ENCODE measurements at regions not wholly inside any gene's neighbourhood (a gene's known extent, or its start where the extent isn't known, plus 50 kb on each side); places are given as distances from the start of the nearest gene placed in this dataset.

DNA sequence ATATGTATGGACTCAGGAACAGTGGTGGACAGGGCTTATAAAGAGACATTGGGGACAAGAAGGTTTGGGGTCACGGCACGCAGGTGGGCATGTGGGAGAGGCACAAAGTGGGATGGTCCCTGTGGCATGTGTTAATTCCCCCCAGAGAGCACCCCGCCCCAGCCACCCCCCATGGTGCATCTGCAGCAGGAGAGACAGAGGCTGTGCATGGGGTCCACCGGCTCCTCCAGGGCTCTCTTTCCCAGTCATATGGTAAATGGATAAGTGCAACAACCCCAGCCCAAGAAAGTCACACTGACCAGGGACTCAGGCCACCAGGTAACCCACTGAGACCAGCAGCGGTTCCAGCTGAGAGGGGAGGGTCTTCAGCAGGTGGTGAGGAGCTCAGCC, 242.1 kb downstream of the BCL11B start:
- Mint-ChIP-seq H3K9me3 (peaks cover 28% of the 10 kb centered on the region), H3K27me3 (ENCODE audit: low read depth) (no peaks in the 10 kb centered on the region), H3K27ac (no peak overlapping the region), H3K4me3 (no peak overlapping the region), H3K4me1 (peaks cover 5% of the 10 kb centered on the region), H3K36me3 (peaks cover 3% of the 10 kb centered on the region; the same call in 1 of the 2 replicates)
- ATAC-seq (no peak), DNase-seq (ENCODE audit: low spot score) (no peak)
- POLR2A ChIA-PET = no interaction called here
- TF ChIP-seq, protein P1, sequence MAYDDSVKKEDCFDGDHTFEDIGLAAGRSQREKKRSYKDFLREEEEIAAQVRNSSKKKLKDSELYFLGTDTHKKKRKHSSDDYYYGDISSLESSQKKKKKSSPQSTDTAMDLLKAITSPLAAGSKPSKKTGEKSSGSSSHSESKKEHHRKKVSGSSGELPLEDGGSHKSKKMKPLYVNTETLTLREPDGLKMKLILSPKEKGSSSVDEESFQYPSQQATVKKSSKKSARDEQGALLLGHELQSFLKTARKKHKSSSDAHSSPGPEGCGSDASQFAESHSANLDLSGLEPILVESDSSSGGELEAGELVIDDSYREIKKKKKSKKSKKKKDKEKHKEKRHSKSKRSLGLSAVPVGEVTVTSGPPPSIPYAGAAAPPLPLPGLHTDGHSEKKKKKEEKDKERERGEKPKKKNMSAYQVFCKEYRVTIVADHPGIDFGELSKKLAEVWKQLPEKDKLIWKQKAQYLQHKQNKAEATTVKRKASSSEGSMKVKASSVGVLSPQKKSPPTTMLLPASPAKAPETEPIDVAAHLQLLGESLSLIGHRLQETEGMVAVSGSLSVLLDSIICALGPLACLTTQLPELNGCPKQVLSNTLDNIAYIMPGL (CRISPR knock-in tag; IDR thresholded peaks at IDR 0.05) = no peak
- TF ChIP-seq E2F4 (CRISPR knock-in tag; IDR thresholded peaks at IDR 0.05; ENCODE audit: borderline replicate concordance, low read depth) = no peak
- TF ChIP-seq SMAD3 (CRISPR knock-in tag; IDR thresholded peaks at IDR 0.05; ENCODE audit: borderline replicate concordance) = no peak
- no peak for TF ChIP-seq CREB1 (CRISPR knock-in tag; IDR thresholded peaks at IDR 0.05)
- TF ChIP-seq MAX (CRISPR knock-in tag; IDR thresholded peaks at IDR 0.05) = no peak
- TF ChIP-seq, protein P2, sequence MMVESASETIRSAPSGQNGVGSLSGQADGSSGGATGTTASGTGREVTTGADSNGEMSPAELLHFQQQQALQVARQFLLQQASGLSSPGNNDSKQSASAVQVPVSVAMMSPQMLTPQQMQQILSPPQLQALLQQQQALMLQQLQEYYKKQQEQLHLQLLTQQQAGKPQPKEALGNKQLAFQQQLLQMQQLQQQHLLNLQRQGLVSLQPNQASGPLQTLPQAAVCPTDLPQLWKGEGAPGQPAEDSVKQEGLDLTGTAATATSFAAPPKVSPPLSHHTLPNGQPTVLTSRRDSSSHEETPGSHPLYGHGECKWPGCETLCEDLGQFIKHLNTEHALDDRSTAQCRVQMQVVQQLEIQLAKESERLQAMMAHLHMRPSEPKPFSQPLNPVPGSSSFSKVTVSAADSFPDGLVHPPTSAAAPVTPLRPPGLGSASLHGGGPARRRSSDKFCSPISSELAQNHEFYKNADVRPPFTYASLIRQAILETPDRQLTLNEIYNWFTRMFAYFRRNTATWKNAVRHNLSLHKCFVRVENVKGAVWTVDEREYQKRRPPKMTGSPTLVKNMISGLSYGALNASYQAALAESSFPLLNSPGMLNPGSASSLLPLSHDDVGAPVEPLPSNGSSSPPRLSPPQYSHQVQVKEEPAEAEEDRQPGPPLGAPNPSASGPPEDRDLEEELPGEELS (CRISPR knock-in tag; IDR thresholded peaks at IDR 0.05) = no peak
- no peak for TF ChIP-seq ATF6 (CRISPR knock-in tag; IDR thresholded peaks at IDR 0.05)
- no peak for TF ChIP-seq RORB (CRISPR knock-in tag; IDR thresholded peaks at IDR 0.05)
- no peak for TF ChIP-seq ZNF416 (CRISPR knock-in tag; IDR thresholded peaks at IDR 0.05)
- TF ChIP-seq, protein P3, sequence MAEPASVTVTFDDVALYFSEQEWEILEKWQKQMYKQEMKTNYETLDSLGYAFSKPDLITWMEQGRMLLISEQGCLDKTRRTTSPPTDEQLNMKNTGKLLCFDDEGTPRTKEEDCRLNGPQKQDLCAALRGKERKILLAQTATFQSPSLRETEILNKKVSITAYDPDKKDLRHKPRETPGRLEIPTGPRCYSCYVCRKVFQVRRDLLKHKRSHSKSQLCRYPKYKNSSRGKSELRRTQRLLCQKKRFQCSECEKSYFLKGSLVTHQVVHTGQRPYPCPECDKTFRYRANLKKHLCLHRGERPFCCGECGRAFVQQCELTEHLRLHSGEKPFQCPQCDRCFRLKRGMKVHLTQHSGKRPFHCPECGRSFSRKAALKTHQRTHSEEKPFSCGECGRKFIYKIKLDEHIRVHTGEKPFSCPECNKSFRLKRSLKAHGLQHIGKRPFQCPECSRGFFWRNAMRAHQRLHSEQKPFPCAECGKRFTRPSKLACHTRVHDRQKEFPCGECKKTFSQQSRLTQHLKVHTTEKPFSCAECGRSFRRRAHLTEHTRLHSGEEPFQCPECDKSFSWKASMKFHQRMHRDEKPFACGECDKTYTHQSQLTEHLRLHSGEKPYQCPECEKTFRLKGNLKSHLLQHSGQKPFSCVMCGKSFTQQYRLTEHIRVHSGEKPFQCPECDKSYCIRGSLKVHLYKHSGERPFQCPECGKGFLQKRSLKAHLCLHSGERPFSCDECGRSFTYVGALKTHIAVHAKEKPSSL (CRISPR knock-in tag; conservative IDR thresholded peaks at IDR 0.05) = no peak
- no peak for TF ChIP-seq ZNF219 (CRISPR knock-in tag; IDR thresholded peaks at IDR 0.05; ENCODE audit: borderline replicate concordance)
- TF ChIP-seq E2F5 (CRISPR knock-in tag; IDR thresholded peaks at IDR 0.05) = no peak
- CTCF ChIA-PET = interaction anchor here (1.1 kb wide), 1 partner anchor 61 kb away, joined by 3 read pairs; no protein-coding TSS in a partner anchor

DNA sequence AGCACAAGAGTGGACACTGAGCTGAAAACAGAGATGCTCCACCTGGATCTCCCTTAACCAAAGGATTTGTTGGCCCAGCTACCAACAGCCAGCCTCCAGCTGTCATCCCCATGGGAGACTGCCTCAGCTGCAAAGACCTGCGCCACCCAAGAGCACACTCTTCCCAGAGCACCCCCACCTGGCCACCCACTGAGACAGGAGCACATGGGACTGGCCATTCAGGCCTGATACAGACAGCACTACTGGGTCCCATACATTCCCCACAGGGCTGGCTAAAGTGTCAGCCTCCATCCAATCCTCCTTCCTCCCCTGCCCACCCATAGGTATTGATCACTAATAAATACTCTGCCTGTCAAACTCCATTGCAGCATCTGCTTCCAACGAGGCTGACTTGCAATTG, 241.5 kb downstream of the BCL11B start:
- Mint-ChIP-seq H3K27me3 (ENCODE audit: low read depth) (no peaks in the 10 kb centered on the region), H3K4me3 (no peak overlapping the region), H3K9me3 (peaks cover 28% of the 10 kb centered on the region), H3K36me3 (peaks cover 3% of the 10 kb centered on the region; the same call in 1 of the 2 replicates), H3K27ac (no peak overlapping the region), H3K4me1 (peaks cover 10% of the 10 kb centered on the region)
- ATAC-seq (no peak), DNase-seq (ENCODE audit: low spot score) (no peak)
- ChIA-PET CTCF (interaction anchor here (1.1 kb wide), 1 partner anchor 60 kb away, joined by 3 read pairs; no protein-coding TSS in a partner anchor), POLR2A (no interaction called here)
- TF ChIP-seq HMGA2 (CRISPR knock-in tag; IDR thresholded peaks at IDR 0.05) (no peak), ELF4 (CRISPR knock-in tag; IDR thresholded peaks at IDR 0.05; ENCODE audit: low read depth) (no peak), FOXP1 (CRISPR knock-in tag; IDR thresholded peaks at IDR 0.05; ENCODE audit: borderline replicate concordance) (no peak), MXD4 (CRISPR knock-in tag; IDR thresholded peaks at IDR 0.05; ENCODE audit: borderline replicate concordance) (no peak), IRF1 (CRISPR knock-in tag; IDR thresholded peaks at IDR 0.05) (no peak), TEAD1 (CRISPR knock-in tag; IDR thresholded peaks at IDR 0.05) (no peak), ZNF263 (CRISPR knock-in tag; IDR thresholded peaks at IDR 0.05; ENCODE audit: low read depth) (no peak), NFYB (CRISPR knock-in tag; conservative IDR thresholded peaks at IDR 0.05; ENCODE audit: low read depth) (no peak)
- TF ChIP-seq, protein P4, sequence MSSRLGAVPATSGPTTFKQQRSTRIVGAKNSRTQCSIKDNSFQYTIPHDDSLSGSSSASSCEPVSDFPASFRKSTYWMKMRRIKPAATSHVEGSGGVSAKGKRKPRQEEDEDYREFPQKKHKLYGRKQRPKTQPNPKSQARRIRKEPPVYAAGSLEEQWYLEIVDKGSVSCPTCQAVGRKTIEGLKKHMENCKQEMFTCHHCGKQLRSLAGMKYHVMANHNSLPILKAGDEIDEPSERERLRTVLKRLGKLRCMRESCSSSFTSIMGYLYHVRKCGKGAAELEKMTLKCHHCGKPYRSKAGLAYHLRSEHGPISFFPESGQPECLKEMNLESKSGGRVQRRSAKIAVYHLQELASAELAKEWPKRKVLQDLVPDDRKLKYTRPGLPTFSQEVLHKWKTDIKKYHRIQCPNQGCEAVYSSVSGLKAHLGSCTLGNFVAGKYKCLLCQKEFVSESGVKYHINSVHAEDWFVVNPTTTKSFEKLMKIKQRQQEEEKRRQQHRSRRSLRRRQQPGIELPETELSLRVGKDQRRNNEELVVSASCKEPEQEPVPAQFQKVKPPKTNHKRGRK (CRISPR knock-in tag; IDR thresholded peaks at IDR 0.05; ENCODE audit: borderline replicate concordance) = no peak

All from WTC11 (cell line).